Endothelial cell of umbilical vein (primary cell): ENCODE measurements at regions not wholly inside any gene's neighbourhood (a gene's known extent, or its start where the extent isn't known, plus 50 kb on each side); places are given as distances from the start of the nearest gene placed in this dataset.

ENCODE experiments used
- BruUV-seq: library from RNA; stranded (reverse); fragments of 400-500 nt; replicated peaks from 2 replicates; lab custom pipeline; 2021; lab: Mats Ljungman, UMichigan
- CTCF ChIA-PET: fragments of 300-600, 350-600 bp; sonication (Branson Sonifier 250); formaldehyde crosslinking; loops from one replicate; lab custom pipeline; 2021; ENCODE audit warnings: antibody characterized with exemption, inconsistent platforms; lab: Charles Lee
- POLR2A ChIA-PET: fragments of 300-600, 350-600 bp; sonication (Branson Sonifier 250); formaldehyde crosslinking; loops from one replicate; lab custom pipeline; 2021; ENCODE audit warnings: antibody characterized with exemption, inconsistent platforms; lab: Charles Lee
- DNase-seq: peaks from one replicate; pipeline ENCODE4 v3.0.0-alpha.2; 2011; ENCODE audit warnings: low read depth, low spot score
- FAIRE-seq: peaks from 2 replicates; lab custom pipeline; 2011; peaks lifted over from hg19 to GRCh38; lab: Jason Lieb, UNC
- H2AFZ ChIP-seq: 2 replicates; pipeline ENCODE4 v1.6.0; 2012; ENCODE audit warnings: low read depth, low read length, control low read depth, inconsistent platforms
- H3K27ac ChIP-seq: 2 replicates; pipeline ENCODE4 v1.5.1; 2011; ENCODE audit warnings: low read depth, mild to moderate bottlenecking, control low read depth, low read length, moderate library complexity; ENCODE audit not compliant: insufficient read depth
- H3K27me3 ChIP-seq, 2 experiments: 2 replicates each; pipeline versions ENCODE4 v1.6.0 to v1.6.1; 2011; ENCODE audit warnings: low read length in 2 of 2, mixed read lengths in 1 of 2; ENCODE audit not compliant: control insufficient read depth in 2 of 2, insufficient read depth in 2 of 2
- H3K36me3 ChIP-seq, 2 experiments: 2 replicates in 1 of 2; 3 replicates in 1 of 2; pipeline ENCODE4 v1.5.1; 2011; ENCODE audit warnings: low read length in 2 of 2, mild to moderate bottlenecking in 1 of 2, moderate library complexity in 1 of 2; ENCODE audit not compliant: control insufficient read depth in 2 of 2, insufficient read depth in 2 of 2; ENCODE audit errors: extremely low read depth in 1 of 2
- H3K4me1 ChIP-seq: 3 replicates; pipeline ENCODE4 v1.5.1; 2011; ENCODE audit warnings: mild to moderate bottlenecking, low read length; ENCODE audit not compliant: control insufficient read depth, insufficient read depth; ENCODE audit errors: extremely low read depth
- H3K4me2 ChIP-seq: 2 replicates; pipeline ENCODE4 v1.6.1; 2011; ENCODE audit warnings: low read length, control low read depth, mixed read lengths; ENCODE audit not compliant: insufficient read depth
- H3K4me3 ChIP-seq, 3 experiments: fragments of 200-600 bp in 1 of 3; sonication (generic), shearing (Covaris generic) in 1 of 3; replicated peaks in 1 of 3; 2 replicates each; pipeline ENCODE4 v1.5.1; 2011 to 2016; ENCODE audit warnings: control low read depth in 3 of 3, low read length in 3 of 3, mild to moderate bottlenecking in 2 of 3, inconsistent platforms in 1 of 3, low read depth in 1 of 3, moderate library complexity in 1 of 3; ENCODE audit not compliant: insufficient read depth in 1 of 3
- H3K79me2 ChIP-seq: 2 replicates; pipeline ENCODE4 v1.6.0; 2012; ENCODE audit warnings: low read length, inconsistent platforms; ENCODE audit not compliant: control insufficient read depth, insufficient read depth
- H3K9ac ChIP-seq: replicated peaks from 2 replicates; pipeline ENCODE3; 2011; ENCODE audit warnings: low read length, control low read depth; ENCODE audit not compliant: insufficient read depth; ENCODE audit errors: extremely low read depth
- H3K9me1 ChIP-seq: replicated peaks from 3 replicates; pipeline ENCODE4 v1.6.0; 2011; ENCODE audit warnings: mild to moderate bottlenecking, low read length; ENCODE audit not compliant: control insufficient read depth, insufficient read depth; ENCODE audit errors: extremely low read depth
- H3K9me3 ChIP-seq: replicated peaks from 2 replicates; pipeline ENCODE4 v1.5.1; 2012; ENCODE audit warnings: low read length, inconsistent platforms; ENCODE audit not compliant: control insufficient read depth, insufficient read depth
- H4K20me1 ChIP-seq: replicated peaks from 2 replicates; pipeline ENCODE3; 2011; ENCODE audit warnings: mild to moderate bottlenecking, low read length; ENCODE audit not compliant: control insufficient read depth, insufficient read depth; ENCODE audit errors: extremely low read depth
- CTCF ChIP-seq, 2 donors: IDR thresholded peaks; 1 replicate in 1 of 2; 2 replicates in 1 of 2; pipeline ENCODE4 v1.5.1; 2011; ENCODE audit warnings: low read length in 2 of 2, mild to moderate bottlenecking in 2 of 2, moderate library complexity in 2 of 2, control low read depth in 1 of 2, inconsistent platforms in 1 of 2, low read depth in 1 of 2; ENCODE audit not compliant: insufficient read depth in 1 of 2; ENCODE audit errors: extremely low read depth in 1 of 2
- EZH2 ChIP-seq: IDR thresholded peaks from 2 replicates; pipeline ENCODE4 v1.6.1; 2012; ENCODE audit warnings: borderline replicate concordance, low read depth, mild to moderate bottlenecking, moderate library complexity, low read length, inconsistent platforms; ENCODE audit not compliant: severe bottlenecking
- FOS ChIP-seq: IDR thresholded peaks from 2 replicates; pipeline ENCODE4 v1.6.1; 2011; ENCODE audit warnings: mild to moderate bottlenecking, low read length, moderate library complexity, borderline replicate concordance; ENCODE audit not compliant: insufficient read depth
- GATA2 ChIP-seq: IDR thresholded peaks from 2 replicates; pipeline ENCODE4 v1.7.0; 2011; ENCODE audit warnings: low read depth, mild to moderate bottlenecking, moderate library complexity, mixed read lengths, low read length; ENCODE audit not compliant: insufficient read length, insufficient read depth
- JUN ChIP-seq: IDR thresholded peaks from 2 replicates; pipeline ENCODE4 v1.6.1; 2011; ENCODE audit warnings: borderline replicate concordance, low read depth; ENCODE audit not compliant: insufficient read length, insufficient read depth
- MYC ChIP-seq: IDR thresholded peaks from one replicate; pipeline ENCODE4 v1.6.1; 2011; ENCODE audit warnings: mild to moderate bottlenecking, low read depth, low read length
- POLR2A ChIP-seq: IDR thresholded peaks from 2 replicates; pipeline ENCODE4 v1.6.1; 2012; ENCODE audit warnings: low read depth, mild to moderate bottlenecking, control low read depth, low read length
- POLR2AphosphoS5 ChIP-seq: IDR thresholded peaks from 2 replicates; pipeline ENCODE4 v1.6.1; 2012; ENCODE audit warnings: low read depth, mild to moderate bottlenecking, control low read depth, low read length, moderate library complexity; ENCODE audit not compliant: insufficient read depth
- dilution Hi-C: fragments of 300-500 bp; cut with MboI; formaldehyde crosslinking; loops from one replicate; pipeline ENCODE4 v1.15.0; 2019; ENCODE audit warnings: low sequenced_read_pairs; ENCODE audit not compliant: extremely low pct_ligation_motif_present
- intact Hi-C: fragments of 100-400 bp; cut with micrococcal nuclease; formaldehyde crosslinking; loops from one replicate; pipeline ENCODE4 v1.10.0; 2022
- TF ChIP-seq, protein P1 (sequence below): IDR thresholded peaks from 2 replicates; pipeline ENCODE4 v1.6.1; 2011; ENCODE audit not compliant: insufficient read depth, insufficient read length

GRCh38 chr10:118145256-118145655, 98.5 kb upstream of the RAB11FIP2 start:
- intact Hi-C loops (no loop called here), dilution Hi-C loops (no loop called here)
- no peaks in the 10 kb centered on the region for H3K79me2 ChIP-seq
- FAIRE-seq: no peak
- no peak overlapping the region for H3K27ac ChIP-seq
- ChIA-PET POLR2A (no interaction called here), CTCF (no interaction called here)
- H3K4me3 ChIP-seq: no peak overlapping the region
- H3K9me3 ChIP-seq: no peaks in the 10 kb centered on the region
- no peaks in the 10 kb centered on the region for H3K9me1 ChIP-seq
- H3K36me3 ChIP-seq: no peaks in the 10 kb centered on the region
- no peak overlapping the region for H2AFZ ChIP-seq
- TF ChIP-seq JUN: no peak
- no TSS peak for BruUV-seq
- H3K9ac ChIP-seq: no peak overlapping the region
- no peaks in the 10 kb centered on the region for H4K20me1 ChIP-seq
- no peak for DNase-seq
- H3K4me1 ChIP-seq: no peaks in the 10 kb centered on the region
- H3K4me2 ChIP-seq: no peak overlapping the region
- H3K27me3 ChIP-seq: no peaks in the 10 kb centered on the region

DNA sequence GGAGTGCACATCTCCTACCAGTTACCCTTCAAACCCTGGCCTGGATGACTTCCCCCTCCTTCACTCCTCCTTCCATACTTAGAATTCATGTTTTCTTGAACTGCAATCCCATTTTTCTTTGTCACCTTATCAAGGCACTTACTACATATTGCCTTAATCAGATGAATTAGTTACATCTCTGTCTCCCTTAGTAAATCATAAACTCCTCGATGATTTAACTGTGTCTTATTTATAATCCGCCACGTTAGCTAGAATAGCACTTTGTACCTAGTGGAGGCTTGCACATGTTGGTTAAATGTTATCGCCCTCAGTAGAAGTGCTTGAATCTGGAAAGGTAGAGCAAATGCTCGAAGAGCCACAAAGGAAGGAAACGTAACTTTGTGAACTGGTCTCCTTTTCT, 94.7 kb upstream of the RAB11FIP2 start:
- Histone ChIP-seq H3K9me3 (no peaks in the 10 kb centered on the region), H2AFZ (no peak overlapping the region), H3K9ac (no peak overlapping the region), H3K27ac (no peak overlapping the region), H3K79me2 (no peaks in the 10 kb centered on the region), H4K20me1 (no peaks in the 10 kb centered on the region), H3K4me2 (no peak overlapping the region), H3K27me3 (no peaks in the 10 kb centered on the region), H3K9me1 (no peaks in the 10 kb centered on the region), H3K36me3 (no peaks in the 10 kb centered on the region), H3K4me3 (no peak overlapping the region), H3K4me1 (no peaks in the 10 kb centered on the region)
- FAIRE-seq: no peak
- POLR2A ChIA-PET: no interaction called here
- CTCF ChIA-PET: no interaction called here
- no peak for DNase-seq
- dilution Hi-C loops (no loop called here), intact Hi-C loops (no loop called here)
- no TSS peak for BruUV-seq
- TF ChIP-seq CTCF (IDR thresholded peaks at IDR 0.05; ENCODE audit: extremely low read depth in 1 of 2, insufficient read depth in 1 of 2, low read depth in 1 of 2, low read length in 2 of 2) (no peak), POLR2AphosphoS5 (no peak), POLR2A (no peak), JUN (no peak), EZH2 (no peak), FOS (no peak), MYC (no peak), GATA2 (no peak)
- TF ChIP-seq, protein P1, sequence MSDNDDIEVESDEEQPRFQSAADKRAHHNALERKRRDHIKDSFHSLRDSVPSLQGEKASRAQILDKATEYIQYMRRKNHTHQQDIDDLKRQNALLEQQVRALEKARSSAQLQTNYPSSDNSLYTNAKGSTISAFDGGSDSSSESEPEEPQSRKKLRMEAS: no peak
